ENCODE measurements at regions not wholly inside any gene's neighbourhood (a gene's known extent, or its start where the extent isn't known, plus 50 kb on each side); places are given as distances from the start of the nearest gene placed in this dataset.

GRCh38 chr2:40646642-40647041 is 194.8 kb upstream of the SLC8A1 start:
- Histone ChIP-seq H3K27me3 (ENCODE audit: low read depth, low read length) (no peaks in the 10 kb centered on the region), H3K4me1 (ENCODE audit: low read length) (no peaks in the 10 kb centered on the region), H2AFZ (ENCODE audit: low read depth, low read length) (no peak overlapping the region), H3K79me2 (ENCODE audit: low read length) (no peaks in the 10 kb centered on the region), H3K4me3 (ENCODE audit: low read length) (no peak overlapping the region), H3K27ac (ENCODE audit: low read length) (no peak overlapping the region), H3K9ac (ENCODE audit: low read length) (no peak overlapping the region), H3K9me3 (ENCODE audit: insufficient read depth, low read length) (no peaks in the 10 kb centered on the region), H3K36me3 (replicated peaks; ENCODE audit: low read depth, low read length) (no peaks in the 10 kb centered on the region), H3K4me2 (ENCODE audit: low read length) (no peak overlapping the region), H4K20me1 (ENCODE audit: insufficient read depth, low read length) (no peaks in the 10 kb centered on the region)
- TF ChIP-seq CTCF (IDR thresholded peaks at IDR 0.05; ENCODE audit: low read depth, low read length), result no peak
- TF ChIP-seq EZH2phosphoT487 (IDR thresholded peaks at IDR 0.05; ENCODE audit: low read depth), result no peak

- H2AFZ ChIP-seq (ENCODE audit: low read depth, low read length), result no peak overlapping the region
- no peaks in the 10 kb centered on the region for H3K36me3 ChIP-seq (replicated peaks; ENCODE audit: low read depth, low read length)
- H3K27me3 ChIP-seq (ENCODE audit: low read depth, low read length), result no peaks in the 10 kb centered on the region
- TF ChIP-seq EZH2phosphoT487 (IDR thresholded peaks at IDR 0.05; ENCODE audit: low read depth) (no peak), CTCF (IDR thresholded peaks at IDR 0.05; ENCODE audit: low read depth, low read length) (no peak)
- no peak overlapping the region for H3K9ac ChIP-seq (ENCODE audit: low read length)
- H3K9me3 ChIP-seq (ENCODE audit: insufficient read depth, low read length), result no peaks in the 10 kb centered on the region
- no peaks in the 10 kb centered on the region for H3K79me2 ChIP-seq (ENCODE audit: low read length)
- H3K27ac ChIP-seq (ENCODE audit: low read length), result no peak overlapping the region
- 0 out of 2 replicates have a peak, but pooled peaks cover 2% of the 10 kb centered on the region for H3K4me1 ChIP-seq (ENCODE audit: low read length)
- H4K20me1 ChIP-seq (ENCODE audit: insufficient read depth, low read length), result no peaks in the 10 kb centered on the region
- H3K4me3 ChIP-seq (ENCODE audit: low read length), result no peak overlapping the region
- no peak overlapping the region for H3K4me2 ChIP-seq (ENCODE audit: low read length)
Observed at GRCh38 chr2:40652155-40652554, 200.3 kb upstream of the SLC8A1 start.

GRCh38 chr2:40653829-40654228 is 201.9 kb upstream of the SLC8A1 start:
- Histone ChIP-seq H3K4me2 (ENCODE audit: low read length) (no peak overlapping the region), H3K79me2 (ENCODE audit: low read length) (no peaks in the 10 kb centered on the region), H3K9me3 (ENCODE audit: insufficient read depth, low read length) (no peaks in the 10 kb centered on the region), H3K4me1 (ENCODE audit: low read length) (0 out of 2 replicates have a peak, but pooled peaks cover 2% of the 10 kb centered on the region), H3K27ac (ENCODE audit: low read length) (no peak overlapping the region), H2AFZ (ENCODE audit: low read depth, low read length) (no peak overlapping the region), H4K20me1 (ENCODE audit: insufficient read depth, low read length) (no peaks in the 10 kb centered on the region), H3K9ac (ENCODE audit: low read length) (no peak overlapping the region), H3K36me3 (replicated peaks; ENCODE audit: low read depth, low read length) (no peaks in the 10 kb centered on the region), H3K4me3 (ENCODE audit: low read length) (no peak overlapping the region), H3K27me3 (ENCODE audit: low read depth, low read length) (no peaks in the 10 kb centered on the region)
- TF ChIP-seq EZH2phosphoT487 (IDR thresholded peaks at IDR 0.05; ENCODE audit: low read depth) (no peak), CTCF (IDR thresholded peaks at IDR 0.05; ENCODE audit: low read depth, low read length) (no peak)

- TF ChIP-seq EZH2phosphoT487 (IDR thresholded peaks at IDR 0.05; ENCODE audit: low read depth), result no peak
- no peak for TF ChIP-seq CTCF (IDR thresholded peaks at IDR 0.05; ENCODE audit: low read depth, low read length)
- H3K36me3 ChIP-seq (replicated peaks; ENCODE audit: low read depth, low read length), result no peaks in the 10 kb centered on the region
- no peaks in the 10 kb centered on the region for H4K20me1 ChIP-seq (ENCODE audit: insufficient read depth, low read length)
- H2AFZ ChIP-seq (ENCODE audit: low read depth, low read length), result no peak overlapping the region
- 0 out of 2 replicates have a peak, but pooled peaks cover 2% of the 10 kb centered on the region for H3K4me1 ChIP-seq (ENCODE audit: low read length)
- H3K27ac ChIP-seq (ENCODE audit: low read length), result no peak overlapping the region
- H3K9me3 ChIP-seq (ENCODE audit: insufficient read depth, low read length), result no peaks in the 10 kb centered on the region
- H3K79me2 ChIP-seq (ENCODE audit: low read length), result no peaks in the 10 kb centered on the region
- no peak overlapping the region for H3K4me2 ChIP-seq (ENCODE audit: low read length)
- H3K27me3 ChIP-seq (ENCODE audit: low read depth, low read length), result no peaks in the 10 kb centered on the region
- no peak overlapping the region for H3K4me3 ChIP-seq (ENCODE audit: low read length)
- H3K9ac ChIP-seq (ENCODE audit: low read length), result no peak overlapping the region
Observed at GRCh38 chr2:40654346-40654745, 202.5 kb upstream of the SLC8A1 start.
